IPS DF 4.7 (cell line): ENCODE measurements at regions not wholly inside any gene's neighbourhood (a gene's known extent, or its start where the extent isn't known, plus 50 kb on each side); places are given as distances from the start of the nearest gene placed in this dataset.

Source experiments
- DNase-seq: peaks from one replicate; pipeline ENCODE4 v3.0.0-alpha.2; 2013; ENCODE audit warnings: low spot score; ENCODE audit errors: extremely low read depth

DNA sequence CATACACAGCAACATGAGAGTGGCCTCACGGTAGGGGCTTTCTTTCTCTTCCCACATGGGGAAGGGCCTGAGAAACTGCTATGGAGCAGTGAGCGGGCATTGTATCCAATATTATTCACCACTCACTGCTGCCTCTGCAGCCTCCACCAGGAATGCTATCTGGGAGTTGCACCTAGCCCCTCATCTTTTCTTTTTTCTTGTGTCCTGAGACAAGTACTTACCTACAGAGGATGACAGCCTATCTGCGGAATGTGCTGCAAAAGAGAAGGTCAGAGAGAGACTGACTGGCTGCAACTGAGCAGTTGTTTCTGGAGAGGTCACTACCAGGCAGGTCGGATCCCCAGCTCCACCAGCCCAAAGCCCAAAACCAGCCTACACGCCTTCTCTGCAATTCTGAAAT, 52.1 kb upstream of the HTATIP2 start:
- no peak for DNase-seq

DNA sequence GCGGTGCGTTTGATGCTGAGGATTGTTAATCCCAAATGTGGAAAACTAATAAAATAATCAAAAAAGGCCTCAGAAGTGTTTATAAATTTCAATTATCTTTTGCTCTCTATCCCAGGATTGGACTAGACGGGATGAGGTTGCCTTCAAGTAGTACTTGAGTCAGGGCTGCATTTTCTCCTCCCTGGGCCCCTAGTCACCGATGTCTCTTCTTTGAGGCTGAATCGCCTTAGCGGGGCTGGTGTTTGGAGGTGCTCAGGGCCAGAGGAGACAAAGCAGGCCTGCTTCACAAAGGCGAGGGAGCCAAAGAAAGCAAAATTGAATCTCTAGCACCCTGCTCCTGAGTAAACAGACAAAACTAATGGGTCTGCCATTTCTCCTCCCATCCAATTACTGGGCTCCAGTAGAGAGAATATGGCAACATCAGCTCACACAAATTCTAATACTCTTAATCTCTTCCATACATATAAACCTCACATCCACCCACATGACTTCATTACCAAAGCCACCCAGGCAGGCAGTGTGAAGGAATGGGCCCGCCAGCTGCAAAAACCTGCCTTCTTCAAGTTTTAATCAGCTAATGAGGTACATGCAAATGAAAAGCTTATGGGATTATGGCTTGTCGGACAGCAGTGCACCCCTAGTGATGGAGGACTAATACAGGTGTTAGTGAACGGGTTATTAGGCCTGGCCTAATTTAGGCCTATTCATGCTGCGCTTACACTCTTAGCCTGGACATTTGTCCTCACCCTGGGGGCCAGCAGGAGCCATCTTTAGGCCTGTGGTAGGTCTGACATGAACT, 52.7 kb upstream of the HTATIP2 start:
- DNase-seq: no peak

- no peak for DNase-seq
These were observed 53.4 kb upstream of the HTATIP2 start for GRCh38 chr11:20310137-20310536.

DNA sequence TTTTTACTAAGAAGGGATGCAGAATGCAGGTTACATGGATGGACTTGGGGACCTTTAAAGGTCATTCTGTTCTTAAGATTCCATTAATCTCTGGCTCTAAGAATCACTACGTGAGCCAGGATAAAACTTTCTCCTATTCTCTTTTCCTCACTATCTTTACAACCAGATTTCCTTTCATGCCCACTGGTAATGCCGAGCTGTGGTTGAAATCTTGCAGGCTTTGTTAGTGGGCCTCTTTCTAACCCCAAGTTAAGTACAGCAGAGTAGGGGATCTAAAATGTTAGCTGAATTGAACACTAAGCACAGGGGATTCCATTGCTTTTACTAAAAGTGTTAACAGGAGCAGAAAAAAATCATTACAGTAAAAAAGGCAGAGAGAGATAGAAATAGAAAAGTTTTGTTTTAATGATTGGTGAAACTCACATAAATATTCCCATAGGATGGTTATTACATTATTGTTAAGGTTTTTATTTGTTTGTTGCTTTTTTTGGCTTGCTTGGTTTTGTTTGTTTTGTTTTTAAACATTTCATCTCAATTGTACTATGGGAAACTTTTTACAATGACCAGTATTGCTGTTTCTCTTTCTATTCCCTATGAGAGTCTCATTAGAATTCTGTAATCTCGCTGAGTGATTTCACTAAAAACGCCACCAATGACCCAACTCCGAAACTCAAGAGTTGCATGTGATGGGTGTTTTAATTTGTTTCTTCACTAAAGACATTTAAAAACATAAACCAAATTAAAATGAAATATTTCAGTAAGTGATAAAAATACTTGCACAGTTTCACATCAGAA, 54.1 kb upstream of the HTATIP2 start:
- DNase-seq: no peak

DNA sequence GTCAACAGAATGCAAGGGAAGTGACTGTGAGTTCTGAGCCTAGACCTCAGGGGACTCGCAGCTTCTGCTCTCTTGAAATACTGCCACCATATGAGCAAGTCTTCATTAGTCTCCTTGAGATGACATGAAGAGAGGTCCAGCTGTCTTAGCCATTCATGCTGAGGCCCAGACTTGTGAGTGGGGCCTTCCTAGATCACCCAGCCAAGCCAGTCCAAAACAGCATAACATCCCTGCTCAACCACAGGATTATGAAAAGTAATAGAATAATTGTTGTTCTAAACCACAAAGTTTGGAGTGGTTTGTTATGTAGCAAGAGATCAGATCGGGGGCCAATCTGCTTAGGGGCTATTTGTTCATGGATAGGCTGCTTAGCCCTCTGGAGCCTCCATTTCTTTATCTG, 54.9 kb upstream of the HTATIP2 start:
- no peak for DNase-seq

GRCh38 chr11:20303391-20303965, 60.0 kb upstream of the HTATIP2 start:
- no peak for DNase-seq

- no peak for DNase-seq
These were observed 69.5 kb upstream of the HTATIP2 start for GRCh38 chr11:20293992-20294391.

DNA sequence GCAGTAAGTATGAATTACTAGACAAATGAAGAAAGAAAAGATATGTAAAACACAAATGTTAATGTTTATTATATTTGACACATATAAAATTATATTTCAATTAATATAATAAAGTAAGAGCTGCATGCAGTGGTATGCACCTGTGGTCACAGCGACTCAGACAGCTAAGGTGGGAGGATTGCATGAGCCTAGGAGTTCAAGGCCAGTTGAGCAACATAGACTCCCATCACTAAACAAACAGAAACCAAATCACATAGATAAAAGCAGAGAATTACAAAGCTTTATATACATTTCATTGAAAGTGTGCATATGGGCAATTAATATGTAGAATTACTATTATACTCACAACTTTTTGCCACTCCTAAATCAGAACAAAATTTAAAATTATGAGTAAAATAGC, 70.0 kb upstream of the HTATIP2 start:
- DNase-seq: no peak

DNA sequence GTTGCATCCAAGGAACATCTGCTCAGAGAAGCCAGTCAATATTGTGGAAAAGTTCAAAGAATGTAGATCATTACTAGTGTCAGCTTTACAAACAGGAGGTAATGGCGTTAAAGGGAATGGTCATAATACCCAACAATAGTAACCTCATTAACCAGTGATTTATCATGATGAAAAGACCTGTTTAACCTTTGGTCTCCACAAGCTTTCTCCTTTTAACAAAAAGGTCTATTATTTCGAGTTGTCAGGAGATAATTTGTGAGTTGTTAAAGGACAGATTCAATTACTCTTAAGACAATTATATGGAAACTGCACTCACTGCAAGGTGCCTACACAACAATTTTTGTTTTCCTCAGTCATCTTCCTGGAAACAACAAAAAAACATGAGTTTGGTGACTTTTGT, 73.8 kb upstream of the HTATIP2 start:
- DNase-seq: no peak

- no peak for DNase-seq
These were observed 80.0 kb upstream of the HTATIP2 start for GRCh38 chr11:20283475-20283874.

GRCh38 chr11:20278727-20279126, 84.8 kb upstream of the HTATIP2 start:
- no peak for DNase-seq

DNA sequence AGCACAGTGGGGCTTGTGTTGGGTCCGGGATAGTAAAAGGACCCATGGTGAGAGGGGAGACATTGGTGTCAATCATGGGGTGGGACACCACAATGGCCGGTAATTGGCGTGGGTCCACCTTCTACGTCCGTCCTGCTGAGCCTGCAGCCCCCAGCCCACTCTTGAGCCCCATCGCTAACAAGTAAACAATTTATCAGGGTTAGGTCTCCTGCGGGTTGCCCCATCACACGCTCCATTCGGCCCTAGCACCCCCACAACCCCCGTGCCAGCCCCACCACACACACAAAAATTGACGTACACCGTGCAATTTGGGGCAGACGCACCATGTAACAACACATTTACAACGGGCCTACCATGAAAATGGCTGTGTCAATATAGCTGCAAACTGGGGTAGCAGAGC, 86.5 kb upstream of the HTATIP2 start:
- DNase-seq: no peak

- no peak for DNase-seq
These were observed 87.2 kb upstream of the HTATIP2 start for GRCh38 chr11:20275987-20276965.

- DNase-seq: no peak
These were observed 89.5 kb upstream of the HTATIP2 start for GRCh38 chr11:20274031-20274430.

GRCh38 chr11:20261526-20261925, 101.3 kb upstream of the DBX1 start:
- DNase-seq: no peak

DNA sequence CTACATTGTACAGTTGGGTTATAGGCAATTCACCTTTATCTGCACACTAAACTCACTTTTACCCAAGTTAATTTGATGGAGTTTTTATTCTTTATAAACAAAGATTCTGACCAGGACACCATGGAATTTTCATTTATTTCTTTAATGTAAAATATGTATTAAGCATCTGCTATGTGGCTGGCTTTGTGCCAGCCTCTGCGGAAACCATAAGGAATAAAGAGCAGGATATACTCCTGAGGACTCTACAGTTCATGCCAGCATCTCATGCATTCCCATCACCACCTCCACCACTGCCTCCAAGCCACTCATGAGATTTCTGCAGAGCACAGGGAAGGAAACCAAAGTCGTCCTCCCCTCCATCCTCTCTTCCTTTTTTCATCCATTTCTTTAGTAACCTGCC, 100.0 kb upstream of the DBX1 start:
- DNase-seq: no peak

- DNase-seq: no peak
These were observed 99.2 kb upstream of the DBX1 start for GRCh38 chr11:20259506-20259905.

GRCh38 chr11:20258376-20258895, 98.2 kb upstream of the DBX1 start:
- DNase-seq: no peak

DNA sequence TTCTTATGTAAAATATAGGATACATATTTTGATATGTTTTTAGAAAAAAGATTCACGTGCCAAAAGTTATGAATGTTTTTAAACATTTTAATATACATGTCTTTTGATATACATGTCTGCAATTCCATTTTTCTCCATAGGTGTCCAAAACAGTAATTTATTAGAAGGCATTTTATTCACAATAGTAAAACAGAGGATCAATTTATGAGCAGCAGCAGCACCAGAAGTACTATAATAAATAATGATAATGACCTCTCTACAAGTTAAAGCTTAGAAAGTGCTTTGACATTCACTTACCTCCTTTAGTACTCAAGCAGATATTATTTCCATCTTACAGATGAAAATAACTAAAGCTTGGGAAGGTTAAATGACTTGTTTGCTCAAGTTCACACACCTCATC, 96.7 kb upstream of the DBX1 start:
- DNase-seq: no peak

DNA sequence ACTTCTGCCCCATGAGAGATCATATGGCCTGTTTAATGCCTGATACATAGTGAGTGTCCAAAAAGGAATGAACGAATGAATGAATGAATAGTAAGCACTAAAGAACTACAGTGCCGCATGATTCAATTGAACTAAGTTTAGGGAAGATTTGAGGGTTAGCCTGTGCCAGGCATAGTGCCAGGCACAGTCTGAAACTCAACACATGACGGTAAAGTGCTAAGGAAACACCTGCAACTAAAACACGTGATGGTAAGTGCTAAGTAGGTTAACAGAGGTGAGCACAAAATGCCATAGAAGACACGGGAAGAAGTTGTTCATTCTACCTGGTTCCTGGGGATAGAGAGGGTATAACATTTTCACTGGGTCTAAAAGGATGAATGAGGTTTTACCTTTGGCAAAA, 93.5 kb upstream of the DBX1 start:
- no peak for DNase-seq

DNA sequence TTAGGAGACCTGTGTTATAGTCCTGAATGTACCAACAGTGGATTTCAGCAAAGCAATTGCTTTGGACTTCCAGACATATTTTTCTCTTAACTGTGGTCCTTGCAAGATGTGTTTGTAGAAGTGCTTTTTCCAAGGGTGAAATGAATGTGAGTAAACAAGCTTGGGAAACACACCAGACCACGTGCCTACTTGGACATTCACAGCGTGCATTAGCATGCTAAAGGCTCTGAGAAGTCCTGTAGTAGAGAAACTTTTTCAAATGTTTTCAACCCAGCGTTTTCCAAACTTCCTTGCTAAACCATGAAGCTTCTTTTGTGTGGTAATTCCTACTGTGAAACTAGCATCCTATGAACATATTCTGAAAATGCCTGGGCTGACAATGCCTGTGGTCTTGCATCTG, 91.2 kb upstream of the DBX1 start:
- DNase-seq: no peak
